Colonic mucosa (tissue), 4 donors: ENCODE measurements at regions not wholly inside any gene's neighbourhood (a gene's known extent, or its start where the extent isn't known, plus 50 kb on each side); places are given as distances from the start of the nearest gene placed in this dataset.

ENCODE experiments used
- DNase-seq: peaks from one replicate; pipeline ENCODE4 v3.0.0-alpha.2; 2020
- H3K27ac ChIP-seq: fragments of 200-600 bp; one replicate; pipeline ENCODE4 v1.8.0; 2021
- H3K27me3 ChIP-seq: fragments of 200-600 bp; one replicate; pipeline ENCODE4 v1.8.0; 2021
- H3K36me3 ChIP-seq: fragments of 200-600 bp; one replicate; pipeline ENCODE4 v1.8.0; 2021
- H3K4me1 ChIP-seq: fragments of 200-600 bp; one replicate; pipeline ENCODE4 v1.8.0; 2021; ENCODE audit warnings: mild to moderate bottlenecking
- H3K4me3 ChIP-seq: fragments of 200-600 bp; one replicate; pipeline ENCODE4 v1.8.0; 2021
- H3K9ac ChIP-seq, 2 donors: one replicate each; pipeline ENCODE4 v1.7.0; 2013; ENCODE audit warnings: control low read depth in 2 of 2, low read depth in 2 of 2, low read length in 2 of 2
- H3K9me3 ChIP-seq: fragments of 200-600 bp; one replicate; pipeline ENCODE4 v1.8.0; 2021
- CTCF ChIP-seq: fragments of 200-600 bp; IDR thresholded peaks from one replicate; pipeline ENCODE4 v1.8.0; 2022; ENCODE audit warnings: antibody characterized with exemption, mild to moderate bottlenecking
- intact Hi-C: fragments of 100-400 bp; cut with DNase I; formaldehyde crosslinking; loops from one replicate; pipeline ENCODE4 v1.14.1; 2022
- donor health status: healthy.
- donor health status: DM: no; HTN: no; CAD: no.
- donor health status: DM: no; HTN: no; CAD: no.

- Histone ChIP-seq H3K36me3 (no peaks in the 10 kb centered on the region), H3K4me1 (no peaks in the 10 kb centered on the region), H3K9me3 (no peaks in the 10 kb centered on the region), H3K4me3 (no peak overlapping the region), H3K27ac (no peak overlapping the region), H3K9ac (no peak overlapping the region), H3K27me3 (no peaks in the 10 kb centered on the region)
- intact Hi-C loops, result no loop called here
- TF ChIP-seq CTCF, result no peak
- no peak for DNase-seq
Measured at GRCh38 chr7:22052674-22053365, 107.1 kb upstream of the CDCA7L start.

GRCh38 chr7:22051886-22052673, 106.4 kb upstream of the CDCA7L start:
- Histone ChIP-seq H3K27ac (no peak overlapping the region), H3K9ac (no peak overlapping the region), H3K4me3 (no peak overlapping the region), H3K4me1 (no peaks in the 10 kb centered on the region), H3K9me3 (no peaks in the 10 kb centered on the region), H3K27me3 (no peaks in the 10 kb centered on the region), H3K36me3 (no peaks in the 10 kb centered on the region)
- no peak for DNase-seq
- TF ChIP-seq CTCF, result no peak
- intact Hi-C loops, result no loop called here

GRCh38 chr7:22049766-22050500, 104.2 kb upstream of the CDCA7L start:
- Histone ChIP-seq H3K9ac (no peak overlapping the region), H3K4me3 (no peak overlapping the region), H3K36me3 (no peaks in the 10 kb centered on the region), H3K27ac (no peak overlapping the region), H3K9me3 (no peaks in the 10 kb centered on the region), H3K27me3 (no peaks in the 10 kb centered on the region), H3K4me1 (no peaks in the 10 kb centered on the region)
- no peak for DNase-seq
- intact Hi-C loops, result no loop called here
- no peak for TF ChIP-seq CTCF

- Histone ChIP-seq H3K27ac (no peak overlapping the region), H3K4me1 (no peaks in the 10 kb centered on the region), H3K27me3 (no peaks in the 10 kb centered on the region), H3K9me3 (no peaks in the 10 kb centered on the region), H3K4me3 (no peak overlapping the region), H3K36me3 (no peaks in the 10 kb centered on the region), H3K9ac (no peak overlapping the region)
- no peak for TF ChIP-seq CTCF
- DNase-seq, result no peak
- intact Hi-C loops, result no loop called here
Measured at GRCh38 chr7:22043367-22043766, 97.7 kb upstream of the CDCA7L start.

GRCh38 chr7:22040923-22041595, 95.4 kb upstream of the CDCA7L start:
- H3K36me3 ChIP-seq, result no peaks in the 10 kb centered on the region
- H3K9me3 ChIP-seq, result no peaks in the 10 kb centered on the region
- no peak overlapping the region for H3K27ac ChIP-seq
- DNase-seq, result no peak
- H3K4me3 ChIP-seq, result no peak overlapping the region
- H3K9ac ChIP-seq, result no peak overlapping the region
- TF ChIP-seq CTCF, result no peak
- intact Hi-C loops, result no loop called here
- no peaks in the 10 kb centered on the region for H3K27me3 ChIP-seq
- H3K4me1 ChIP-seq, result no peaks in the 10 kb centered on the region
